ENCODE measurements at regions not wholly inside any gene's neighbourhood (a gene's known extent, or its start where the extent isn't known, plus 50 kb on each side); places are given as distances from the start of the nearest gene placed in this dataset.

GRCh38 chr1:177754603-177755002, 215.3 kb downstream of the SEC16B start:
- TF ChIP-seq CTCF (IDR thresholded peaks at IDR 0.05): no peak
- Histone ChIP-seq H3K4me3 (no peak overlapping the region), H3K27ac (no peak overlapping the region)
- no peak for DNase-seq (ENCODE audit: low spot score)

- DNase-seq (ENCODE audit: low spot score): no peak
- Histone ChIP-seq H3K4me3 (no peak overlapping the region), H3K27ac (no peak overlapping the region)
- TF ChIP-seq CTCF (IDR thresholded peaks at IDR 0.05): no peak
Observed at GRCh38 chr1:177753655-177754054, 216.2 kb downstream of the SEC16B start.

GRCh38 chr1:177748080-177748801, 221.6 kb downstream of the SEC16B start:
- DNase-seq (ENCODE audit: low spot score): no peak
- H3K27ac ChIP-seq: no peak overlapping the region
- no peak overlapping the region for H3K4me3 ChIP-seq
- no peak for TF ChIP-seq CTCF (IDR thresholded peaks at IDR 0.05)

- Histone ChIP-seq H3K27ac (no peak overlapping the region), H3K4me3 (no peak overlapping the region)
- TF ChIP-seq CTCF (IDR thresholded peaks at IDR 0.05): no peak
- no peak for DNase-seq (ENCODE audit: low spot score)
Observed at GRCh38 chr1:177746155-177746554, 223.7 kb downstream of the SEC16B start.

- H3K27ac ChIP-seq: no peak overlapping the region
- DNase-seq (ENCODE audit: low spot score): no peak
- TF ChIP-seq CTCF (IDR thresholded peaks at IDR 0.05): no peak
- no peak overlapping the region for H3K4me3 ChIP-seq
Observed at GRCh38 chr1:177744906-177745305, 225.0 kb downstream of the SEC16B start.

GRCh38 chr1:177741476-177741875, 228.4 kb downstream of the SEC16B start:
- no peak overlapping the region for H3K4me3 ChIP-seq
- no peak overlapping the region for H3K27ac ChIP-seq
- no peak for DNase-seq (ENCODE audit: low spot score)
- no peak for TF ChIP-seq CTCF (IDR thresholded peaks at IDR 0.05)

GRCh38 chr1:177739780-177740179, 230.1 kb downstream of the SEC16B start:
- no peak overlapping the region for H3K4me3 ChIP-seq
- TF ChIP-seq CTCF (IDR thresholded peaks at IDR 0.05): no peak
- no peak overlapping the region for H3K27ac ChIP-seq
- no peak for DNase-seq (ENCODE audit: low spot score)

Measured in coronary artery (tissue), 2 donors.